ENCODE measurements at regions not wholly inside any gene's neighbourhood (a gene's known extent, or its start where the extent isn't known, plus 50 kb on each side); places are given as distances from the start of the nearest gene placed in this dataset.

DNA sequence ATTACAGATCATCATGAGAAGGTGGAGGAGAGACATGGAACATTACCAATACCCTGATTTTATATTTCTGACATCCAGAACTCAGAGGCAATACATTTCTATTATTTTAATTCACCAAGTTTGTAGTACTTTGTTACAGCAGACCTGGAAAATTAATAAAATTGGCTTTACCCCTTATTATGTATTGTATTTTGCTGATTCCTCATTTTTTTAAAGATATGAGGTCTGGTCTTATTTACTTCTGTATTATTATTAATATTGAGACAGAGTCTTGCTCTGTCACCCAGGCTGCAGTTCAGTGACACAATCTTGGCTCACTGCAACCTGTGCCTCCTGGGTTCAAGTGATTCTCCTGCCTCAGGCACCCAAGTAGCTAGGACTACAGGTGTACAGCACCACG, 357.3 kb upstream of the TECRL start:
- CTCF ChIA-PET = no interaction called here
- intact Hi-C loops (cut with micrococcal nuclease) = no loop called here
- BruUV-seq (replicated peaks) = no TSS peak

DNA sequence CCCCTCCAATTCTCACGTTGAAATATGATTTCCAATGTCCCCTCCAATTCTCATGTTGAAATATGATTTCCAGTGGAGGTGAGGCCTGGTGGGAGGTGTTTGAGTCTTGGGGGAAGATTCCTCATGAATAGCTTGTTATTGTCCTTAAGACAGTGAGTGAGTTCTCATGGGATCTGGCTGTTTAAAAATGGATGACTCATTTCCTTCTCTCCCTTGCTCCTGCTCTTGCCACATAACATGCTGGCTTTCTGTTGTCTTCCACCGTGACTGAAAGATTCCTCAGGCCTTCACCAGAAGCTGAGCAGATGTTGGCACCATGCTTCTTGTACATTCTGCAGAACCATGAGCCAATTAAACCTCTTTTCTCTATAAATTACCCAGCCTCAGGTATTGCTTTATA, 346.8 kb upstream of the TECRL start:
- CTCF ChIA-PET = no interaction called here
- peak; percentile 62 for DNase-seq
- H3K4me2 ChIP-seq (ENCODE audit: low read length) = no peak overlapping the region

More for the DNA sequence above, 357.3 kb upstream of the TECRL start:
- H4K20me1 ChIP-seq (ENCODE audit: low read length) = no peaks in the 10 kb centered on the region
- no peaks in the 10 kb centered on the region for H3K36me3 ChIP-seq (ENCODE audit: low read depth, low read length)
- no peaks in the 10 kb centered on the region for H3K9me2 ChIP-seq (replicated peaks; ENCODE audit: low read length)
- no peaks in the 10 kb centered on the region for H3K9me3 ChIP-seq (ENCODE audit: low read length)
- ATAC-seq (no peak), DNase-seq (no peak)
- no peak overlapping the region for H3K9ac ChIP-seq (ENCODE audit: low read length)
- no peaks in the 10 kb centered on the region for H3K27me3 ChIP-seq (ENCODE audit: low read length)
- H3K79me2 ChIP-seq (ENCODE audit: low read length) = no peaks in the 10 kb centered on the region
- H3K4me2 ChIP-seq (ENCODE audit: low read length) = no peak overlapping the region
- H3K27ac ChIP-seq (ENCODE audit: low read length) = no peak overlapping the region
- TF ChIP-seq, protein P1, sequence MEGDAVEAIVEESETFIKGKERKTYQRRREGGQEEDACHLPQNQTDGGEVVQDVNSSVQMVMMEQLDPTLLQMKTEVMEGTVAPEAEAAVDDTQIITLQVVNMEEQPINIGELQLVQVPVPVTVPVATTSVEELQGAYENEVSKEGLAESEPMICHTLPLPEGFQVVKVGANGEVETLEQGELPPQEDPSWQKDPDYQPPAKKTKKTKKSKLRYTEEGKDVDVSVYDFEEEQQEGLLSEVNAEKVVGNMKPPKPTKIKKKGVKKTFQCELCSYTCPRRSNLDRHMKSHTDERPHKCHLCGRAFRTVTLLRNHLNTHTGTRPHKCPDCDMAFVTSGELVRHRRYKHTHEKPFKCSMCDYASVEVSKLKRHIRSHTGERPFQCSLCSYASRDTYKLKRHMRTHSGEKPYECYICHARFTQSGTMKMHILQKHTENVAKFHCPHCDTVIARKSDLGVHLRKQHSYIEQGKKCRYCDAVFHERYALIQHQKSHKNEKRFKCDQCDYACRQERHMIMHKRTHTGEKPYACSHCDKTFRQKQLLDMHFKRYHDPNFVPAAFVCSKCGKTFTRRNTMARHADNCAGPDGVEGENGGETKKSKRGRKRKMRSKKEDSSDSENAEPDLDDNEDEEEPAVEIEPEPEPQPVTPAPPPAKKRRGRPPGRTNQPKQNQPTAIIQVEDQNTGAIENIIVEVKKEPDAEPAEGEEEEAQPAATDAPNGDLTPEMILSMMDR (conservative IDR thresholded peaks at IDR 0.05; ENCODE audit: low read depth, low read length) = no peak
- TF ChIP-seq EZH2phosphoT487 (IDR thresholded peaks at IDR 0.05; ENCODE audit: borderline replicate concordance, low read length) (no peak), EZH2 (IDR thresholded peaks at IDR 0.05; ENCODE audit: low read length, unreplicated experiment) (no peak)
- no peaks in the 10 kb centered on the region for H3F3A ChIP-seq (ENCODE audit: low read length, unreplicated experiment)
- H2AFZ ChIP-seq (ENCODE audit: low read length) = no peak overlapping the region
- no peak overlapping the region for H3K4me3 ChIP-seq (ENCODE audit: low read length)
- POLR2A ChIA-PET (ENCODE audit: unreplicated experiment) = no interaction called here
- H3K4me1 ChIP-seq (ENCODE audit: insufficient read depth, low read length) = no peaks in the 10 kb centered on the region

More for the DNA sequence above, 346.8 kb upstream of the TECRL start:
- BruUV-seq (replicated peaks) = no TSS peak
- H3K27me3 ChIP-seq (ENCODE audit: low read length) = no peaks in the 10 kb centered on the region
- intact Hi-C loops (cut with micrococcal nuclease) = no loop called here
- no peaks in the 10 kb centered on the region for H3K9me2 ChIP-seq (replicated peaks; ENCODE audit: low read length)
- no peaks in the 10 kb centered on the region for H3K36me3 ChIP-seq (ENCODE audit: low read depth, low read length)
- H3K79me2 ChIP-seq (ENCODE audit: low read length) = no peaks in the 10 kb centered on the region
- H3K9ac ChIP-seq (ENCODE audit: low read length) = no peak overlapping the region
- TF ChIP-seq EZH2phosphoT487 (IDR thresholded peaks at IDR 0.05; ENCODE audit: borderline replicate concordance, low read length) = no peak
- no peak for TF ChIP-seq EZH2 (IDR thresholded peaks at IDR 0.05; ENCODE audit: low read length, unreplicated experiment)
- TF ChIP-seq, protein P1 (conservative IDR thresholded peaks at IDR 0.05; ENCODE audit: low read depth, low read length) = no peak
- H4K20me1 ChIP-seq (ENCODE audit: low read length) = no peaks in the 10 kb centered on the region
- H3K4me1 ChIP-seq (ENCODE audit: insufficient read depth, low read length) = no peaks in the 10 kb centered on the region
- POLR2A ChIA-PET (ENCODE audit: unreplicated experiment) = no interaction called here
- H3K9me3 ChIP-seq (ENCODE audit: low read length) = no peaks in the 10 kb centered on the region
- H2AFZ ChIP-seq (ENCODE audit: low read length) = peak overlapping the region; percentile 48
- ATAC-seq = peak; percentile 89
- no peak overlapping the region for H3K27ac ChIP-seq (ENCODE audit: low read length)
- H3K4me3 ChIP-seq (ENCODE audit: low read length) = no peak overlapping the region
- no peaks in the 10 kb centered on the region for H3F3A ChIP-seq (ENCODE audit: low read length, unreplicated experiment)
